DND-41 (cell line): ENCODE measurements at regions not wholly inside any gene's neighbourhood (a gene's known extent, or its start where the extent isn't known, plus 50 kb on each side); places are given as distances from the start of the nearest gene placed in this dataset.
A peak's percentile ranks its signal among the peaks of the same experiment; 100 is the strongest.

Experiments
- ATAC-seq: fragments of 200-7000 bp; cut with Tn5 transposase; 3 replicates; pipeline ENCODE4 v1.9.1; 2021; ENCODE audit warnings: low read depth; ENCODE audit not compliant: insufficient read depth
- DNase-seq: peaks from one replicate; pipeline ENCODE4 v3.0.0-alpha.2; 2020
- H2AFZ ChIP-seq: 2 replicates; pipeline ENCODE4 v1.6.0; 2012; ENCODE audit warnings: low read depth, low read length
- H3K27ac ChIP-seq: 2 replicates; pipeline ENCODE4 v1.5.1; 2012; ENCODE audit warnings: low read length, inconsistent platforms
- H3K27me3 ChIP-seq: fragments of 200-600 bp; sonication (generic); 2 replicates; pipeline ENCODE4 v1.6.0; 2012; ENCODE audit warnings: low read length, mild to moderate bottlenecking, inconsistent platforms; ENCODE audit not compliant: insufficient read depth, poor library complexity
- H3K36me3 ChIP-seq: 2 replicates; pipeline ENCODE4 v1.5.1; 2012; ENCODE audit warnings: low read length, inconsistent platforms; ENCODE audit not compliant: insufficient read depth
- H3K4me1 ChIP-seq: 2 replicates; pipeline ENCODE4 v1.5.1; 2012; ENCODE audit warnings: mild to moderate bottlenecking, low read length; ENCODE audit not compliant: insufficient read depth
- H3K4me2 ChIP-seq: 2 replicates; pipeline ENCODE4 v1.6.0; 2012; ENCODE audit warnings: mild to moderate bottlenecking, moderate library complexity, low read length, inconsistent platforms; ENCODE audit not compliant: insufficient read depth
- H3K4me3 ChIP-seq, 2 experiments: fragments of 200-600 bp in 1 of 2; shearing (Covaris generic) in 1 of 2; 2 replicates each; pipeline ENCODE4 v1.5.1; 2012 to 2016; ENCODE audit warnings: inconsistent platforms in 2 of 2, low read length in 2 of 2, mild to moderate bottlenecking in 2 of 2, low read depth in 1 of 2, moderate library complexity in 1 of 2
- H3K79me2 ChIP-seq: 2 replicates; pipeline ENCODE4 v1.6.0; 2012; ENCODE audit warnings: low read length, inconsistent platforms; ENCODE audit not compliant: insufficient read depth
- H3K9ac ChIP-seq: 2 replicates; pipeline ENCODE4 v1.6.0; 2012; ENCODE audit warnings: low read depth, mild to moderate bottlenecking, inconsistent platforms, low read length, moderate library complexity
- H3K9me3 ChIP-seq: 2 replicates; pipeline ENCODE4 v1.5.1; 2012; ENCODE audit warnings: low read length, moderate library complexity, mild to moderate bottlenecking, inconsistent platforms; ENCODE audit not compliant: insufficient read depth, severe bottlenecking
- H4K20me1 ChIP-seq: 2 replicates; pipeline ENCODE4 v1.6.0; 2012; ENCODE audit warnings: low read length; ENCODE audit not compliant: insufficient read depth
- CTCF ChIP-seq: IDR thresholded peaks from 2 replicates; pipeline ENCODE4 v1.5.1; 2012; ENCODE audit warnings: borderline replicate concordance, low read length, moderate library complexity, mild to moderate bottlenecking; ENCODE audit not compliant: poor library complexity, severe bottlenecking; ENCODE audit errors: extremely low read depth
- EZH2 ChIP-seq: IDR thresholded peaks from 3 replicates; pipeline ENCODE4 v1.6.1; 2012; ENCODE audit warnings: borderline replicate concordance, low read depth, mild to moderate bottlenecking, moderate library complexity, low read length, inconsistent platforms; ENCODE audit not compliant: severe bottlenecking

GRCh38 chr22:49702068-49702397 is 125.6 kb downstream of the BRD1 start:
- H3K79me2 ChIP-seq = no peaks in the 10 kb centered on the region
- peaks cover 16% of the 10 kb centered on the region for H3K9me3 ChIP-seq
- no peaks in the 10 kb centered on the region for H3K4me1 ChIP-seq
- no peak overlapping the region for H2AFZ ChIP-seq
- H4K20me1 ChIP-seq = no peaks in the 10 kb centered on the region
- no peak for ATAC-seq
- no peak overlapping the region for H3K9ac ChIP-seq
- H3K27ac ChIP-seq = no peak overlapping the region
- no peaks in the 10 kb centered on the region for H3K36me3 ChIP-seq
- no peaks in the 10 kb centered on the region for H3K27me3 ChIP-seq
- no peak for DNase-seq
- TF ChIP-seq EZH2 (no peak), CTCF (no peak)
- H3K4me2 ChIP-seq = no peak overlapping the region
- H3K4me3 ChIP-seq = no peak overlapping the region

GRCh38 chr22:49701380-49702067 is 126.1 kb downstream of the BRD1 start:
- peaks cover 18% of the 10 kb centered on the region for H3K9me3 ChIP-seq
- TF ChIP-seq CTCF (peak; percentile 72), EZH2 (no peak)

GRCh38 chr22:49699928-49700498 is 127.7 kb downstream of the BRD1 start:
- Histone ChIP-seq H3K9ac (no peak overlapping the region), H4K20me1 (no peaks in the 10 kb centered on the region), H3K79me2 (no peaks in the 10 kb centered on the region), H3K4me2 (no peak overlapping the region), H3K9me3 (peaks cover 18% of the 10 kb centered on the region), H3K4me3 (no peak overlapping the region), H3K4me1 (no peaks in the 10 kb centered on the region), H3K27ac (no peak overlapping the region), H3K27me3 (no peaks in the 10 kb centered on the region), H3K36me3 (no peaks in the 10 kb centered on the region), H2AFZ (no peak overlapping the region)
- no peak for TF ChIP-seq CTCF
- TF ChIP-seq EZH2 = no peak
- DNase-seq (no peak), ATAC-seq (no peak)

More at GRCh38 chr22:49701380-49702067, 126.1 kb downstream of the BRD1 start:
- H3K36me3 ChIP-seq = no peaks in the 10 kb centered on the region
- no peaks in the 10 kb centered on the region for H4K20me1 ChIP-seq
- H3K27ac ChIP-seq = no peak overlapping the region
- no peak overlapping the region for H3K4me2 ChIP-seq
- H3K4me3 ChIP-seq = no peak overlapping the region
- no peaks in the 10 kb centered on the region for H3K4me1 ChIP-seq
- H2AFZ ChIP-seq = no peak overlapping the region
- no peaks in the 10 kb centered on the region for H3K79me2 ChIP-seq
- DNase-seq = no peak
- no peak for ATAC-seq
- H3K9ac ChIP-seq = no peak overlapping the region
- no peaks in the 10 kb centered on the region for H3K27me3 ChIP-seq
